ENCODE measurements at regions not wholly inside any gene's neighbourhood (a gene's known extent, or its start where the extent isn't known, plus 50 kb on each side); places are given as distances from the start of the nearest gene placed in this dataset.
"Not testable (repeated sequence)": the region's sequence is repeated elsewhere in the genome, so short reads cannot be mapped to it uniquely, and the experiment has no call there.

DNA sequence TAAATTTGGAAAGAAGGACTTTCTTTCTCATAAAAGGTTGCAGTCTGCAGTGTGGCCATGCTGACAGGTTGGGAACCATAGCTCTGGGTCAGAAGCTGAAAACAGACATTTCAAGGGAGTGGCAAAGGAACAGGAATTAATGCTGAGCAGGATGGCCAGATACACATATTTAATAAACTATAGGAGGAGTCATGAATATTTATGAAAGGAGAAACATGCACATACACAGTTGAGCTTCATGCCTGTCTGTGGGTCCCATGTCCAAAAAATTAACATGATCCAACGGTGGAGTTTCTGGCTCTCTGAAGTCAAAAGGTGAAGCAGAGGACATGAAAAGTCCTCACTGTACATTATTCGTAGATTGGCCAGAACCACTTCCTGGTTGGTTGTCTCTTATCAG, 2556.0 kb downstream of the PCDH9 start:
- in situ Hi-C loops (cut with HindIII; ENCODE audit: low sequenced_read_pairs): no loop called here

DNA sequence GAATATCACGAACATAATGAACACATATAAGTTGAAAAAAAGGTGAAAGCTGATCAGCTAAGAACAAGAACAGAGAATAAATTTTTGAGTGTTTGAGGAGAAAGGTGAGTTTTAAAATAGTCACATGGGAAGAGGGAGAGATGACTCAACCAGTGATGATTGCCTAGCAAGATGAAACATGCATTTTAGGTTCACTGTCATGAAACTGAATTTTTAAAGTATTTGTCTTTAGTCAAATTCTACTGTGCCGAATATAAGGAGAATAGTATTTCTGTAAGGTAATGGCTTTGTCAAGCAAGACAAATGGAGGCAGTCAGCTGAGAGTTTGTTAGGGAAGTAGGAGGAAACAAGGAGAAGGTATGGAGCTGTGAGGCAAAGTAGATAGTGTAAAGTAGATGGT, 2557.4 kb downstream of the PCDH9 start:
- in situ Hi-C loops (cut with HindIII; ENCODE audit: low sequenced_read_pairs): no loop called here

DNA sequence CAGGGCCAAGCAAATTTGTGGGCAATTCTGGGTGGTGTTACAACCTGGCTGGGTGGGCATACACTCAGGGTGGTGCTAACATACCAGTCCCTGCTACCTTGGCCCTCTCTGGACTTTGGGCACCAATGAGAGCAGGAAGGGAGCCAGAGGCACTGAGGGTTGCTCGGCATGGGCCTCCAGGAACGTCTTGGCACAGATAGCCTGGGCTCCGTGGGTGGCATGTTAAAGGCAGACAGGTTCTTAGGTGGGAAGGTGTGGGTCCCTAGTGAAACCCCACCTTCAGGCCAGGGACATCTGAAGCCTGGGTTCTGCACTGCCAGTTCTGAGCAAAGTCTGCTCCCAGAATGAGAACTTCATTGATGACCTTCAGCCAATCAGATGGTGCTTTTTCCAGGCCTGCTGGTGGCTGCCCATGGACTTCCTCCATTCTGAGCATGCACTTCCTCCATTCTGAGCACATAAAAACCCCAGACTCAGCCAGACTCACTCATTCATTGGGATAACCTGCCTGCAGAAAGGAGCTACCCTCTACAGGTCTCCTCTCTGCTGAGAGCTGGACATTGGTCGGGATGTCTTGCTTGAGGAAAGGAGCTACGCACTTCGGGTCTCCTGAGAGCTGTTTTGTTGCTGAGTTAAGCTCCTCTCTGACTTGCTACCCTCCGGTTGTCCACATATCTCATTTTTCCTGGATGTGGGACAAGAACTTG, 2567.1 kb downstream of the PCDH9 start:
- in situ Hi-C loops (cut with HindIII; ENCODE audit: low sequenced_read_pairs): no loop called here

GRCh38 chr13:64648293-64648692, 2581.8 kb downstream of the PCDH9 start:
- in situ Hi-C loops (cut with HindIII; ENCODE audit: low sequenced_read_pairs): no loop called here

GRCh38 chr13:64643066-64643465, 2587.1 kb downstream of the PCDH9 start:
- in situ Hi-C loops (cut with HindIII; ENCODE audit: low sequenced_read_pairs): no loop called here

DNA sequence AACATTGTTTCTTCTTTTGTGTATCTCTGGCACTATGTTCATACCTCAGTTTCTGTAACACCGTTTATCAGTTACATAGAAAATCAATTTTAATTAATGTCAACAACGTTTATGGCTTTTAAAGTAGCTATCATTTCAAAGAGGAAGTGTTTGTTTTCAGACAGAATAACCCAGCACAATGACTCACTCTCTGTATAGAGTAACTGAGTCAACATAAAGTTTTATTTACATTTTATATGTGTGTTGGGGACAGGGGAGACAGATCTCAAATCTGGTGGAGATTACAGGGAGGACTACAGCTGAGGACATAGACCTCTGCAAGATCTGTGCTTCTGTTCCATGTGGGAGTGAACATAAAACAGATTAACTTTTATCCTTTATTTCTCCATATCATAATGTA, 2590.1 kb downstream of the PCDH9 start:
- in situ Hi-C loops (cut with HindIII; ENCODE audit: low sequenced_read_pairs): no loop called here

DNA sequence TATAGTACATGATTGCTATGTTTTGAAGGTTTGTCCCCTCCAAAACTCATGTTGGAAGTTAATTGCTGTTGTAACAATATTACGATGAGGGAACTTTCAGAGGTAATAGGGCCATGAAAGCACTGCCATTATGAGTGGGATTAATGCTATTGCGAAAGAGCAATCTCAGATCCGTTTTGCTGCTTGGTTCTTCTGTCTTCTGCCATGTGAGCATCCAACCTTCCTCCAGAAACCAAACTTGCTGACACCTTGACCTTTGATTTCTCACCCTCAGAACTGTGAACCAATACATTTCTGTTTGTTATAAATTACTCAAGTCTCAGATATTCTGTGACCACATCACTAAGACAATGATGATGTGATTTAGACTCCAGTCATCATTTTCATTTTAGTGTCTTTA, 2590.9 kb downstream of the PCDH9 start:
- in situ Hi-C loops (cut with HindIII; ENCODE audit: low sequenced_read_pairs): no loop called here

DNA sequence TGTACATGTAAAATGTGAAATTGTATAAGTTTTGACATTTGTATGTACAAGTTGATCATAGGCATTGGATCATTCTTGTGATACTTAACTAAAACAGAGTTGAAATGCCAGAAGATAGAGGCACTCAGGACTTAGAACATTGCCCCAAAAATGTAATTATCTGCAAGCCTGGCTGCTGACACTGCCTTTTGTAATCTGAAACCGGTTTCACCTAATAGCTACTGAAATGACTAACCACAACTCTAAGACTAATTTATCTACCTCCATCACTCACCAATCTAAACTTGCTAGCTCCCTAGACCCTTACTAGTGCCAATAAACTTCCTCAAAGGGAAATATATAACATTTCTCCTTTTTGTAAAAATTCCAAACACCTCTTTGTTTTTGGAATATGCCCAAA, 2596.2 kb downstream of the PCDH9 start:
- in situ Hi-C loops (cut with HindIII; ENCODE audit: low sequenced_read_pairs): no loop called here

- in situ Hi-C loops (cut with HindIII; ENCODE audit: low sequenced_read_pairs): no loop called here
Observed at GRCh38 chr13:64627654-64628053, 2602.5 kb downstream of the PCDH9 start.

GRCh38 chr13:64626105-64626504, 2604.0 kb downstream of the PCDH9 start:
- in situ Hi-C loops (cut with HindIII; ENCODE audit: low sequenced_read_pairs): no loop called here

DNA sequence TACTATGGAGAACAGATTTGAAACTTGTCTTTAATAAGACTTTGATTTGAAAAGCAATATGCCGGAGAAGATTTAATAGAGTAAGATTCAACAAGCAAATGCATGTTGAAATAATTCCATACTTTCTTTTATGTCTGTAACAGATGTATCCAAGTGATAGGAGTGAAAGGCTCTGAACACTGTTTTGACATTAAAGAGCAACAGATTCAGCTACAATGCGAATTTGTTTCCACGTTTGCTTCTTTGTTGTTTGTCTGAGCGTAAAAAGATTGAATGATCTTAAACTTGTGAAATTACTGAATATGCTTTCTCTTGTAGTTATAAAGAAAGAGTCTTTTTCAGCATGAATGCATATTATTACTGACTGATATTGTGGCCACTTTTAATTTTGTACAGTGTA, 2612.9 kb downstream of the PCDH9 start:
- in situ Hi-C loops (cut with HindIII; ENCODE audit: low sequenced_read_pairs): no loop called here

DNA sequence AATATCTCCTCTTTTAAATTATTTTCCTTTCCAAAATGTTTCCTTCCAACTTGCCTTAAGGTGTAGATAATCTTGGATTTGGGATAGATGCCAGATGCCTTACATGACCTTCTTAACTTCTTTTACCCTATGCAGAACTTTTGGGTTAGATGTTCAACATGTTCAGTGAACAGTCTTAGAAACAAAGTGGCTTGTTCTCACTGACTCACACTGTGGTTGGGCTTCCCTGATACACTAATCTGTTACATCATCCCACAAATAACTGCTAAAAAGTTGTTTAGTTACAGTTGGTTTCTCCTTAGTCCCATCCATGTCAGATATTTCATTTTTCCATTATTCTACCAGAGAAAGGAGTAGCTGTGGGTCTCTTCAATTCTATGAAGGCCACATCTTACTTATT, 2638.2 kb downstream of the PCDH9 start:
- in situ Hi-C loops (cut with HindIII; ENCODE audit: low sequenced_read_pairs): no loop called here

- in situ Hi-C loops (cut with HindIII; ENCODE audit: low sequenced_read_pairs): no loop called here
Observed at GRCh38 chr13:64579331-64579730, 2650.8 kb downstream of the PCDH9 start.

DNA sequence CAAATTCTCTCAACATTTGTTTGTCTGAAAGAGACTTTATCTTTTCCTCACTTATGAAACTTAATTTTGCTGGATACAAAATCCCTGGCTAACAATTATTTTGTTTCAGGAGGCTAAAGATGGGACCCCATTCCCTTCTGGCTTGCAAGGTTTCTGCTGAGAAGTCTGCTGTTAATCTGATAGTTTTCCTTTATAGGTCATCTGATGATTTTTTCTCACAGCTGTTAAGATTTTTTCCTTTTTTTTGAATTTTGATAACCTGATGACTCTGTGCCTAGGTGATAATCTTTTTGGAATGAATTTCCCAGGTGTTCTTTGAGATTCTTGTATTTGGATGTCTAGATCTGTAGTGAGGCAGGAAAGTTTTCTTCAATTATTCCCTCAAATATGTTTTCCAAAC, 2661.4 kb downstream of the PCDH9 start:
- in situ Hi-C loops (cut with HindIII; ENCODE audit: low sequenced_read_pairs): no loop called here

- in situ Hi-C loops (cut with HindIII; ENCODE audit: low sequenced_read_pairs): not testable (repeated sequence)
Observed at GRCh38 chr13:64558031-64558430, 2672.1 kb downstream of the PCDH9 start.

- in situ Hi-C loops (cut with HindIII; ENCODE audit: low sequenced_read_pairs): no loop called here
Observed at GRCh38 chr13:64556376-64556775, 2673.8 kb downstream of the PCDH9 start.

GRCh38 chr13:64553411-64554129, 2676.6 kb downstream of the PCDH9 start:
- in situ Hi-C loops (cut with HindIII; ENCODE audit: low sequenced_read_pairs): no loop called here

GRCh38 chr13:64551755-64552154, 2678.4 kb downstream of the PCDH9 start:
- in situ Hi-C loops (cut with HindIII; ENCODE audit: low sequenced_read_pairs): no loop called here

GRCh38 chr13:64546371-64546770, 2683.8 kb downstream of the PCDH9 start:
- in situ Hi-C loops (cut with HindIII; ENCODE audit: low sequenced_read_pairs): no loop called here

GRCh38 chr13:64540976-64541375, 2689.2 kb downstream of the PCDH9 start:
- in situ Hi-C loops (cut with HindIII; ENCODE audit: low sequenced_read_pairs): no loop called here

- in situ Hi-C loops (cut with HindIII; ENCODE audit: low sequenced_read_pairs): no loop called here
Observed at GRCh38 chr13:64540468-64540867, 2689.7 kb downstream of the PCDH9 start.

- in situ Hi-C loops (cut with HindIII; ENCODE audit: low sequenced_read_pairs): no loop called here
Observed at GRCh38 chr13:64538711-64539110, 2691.4 kb downstream of the PCDH9 start.

DNA sequence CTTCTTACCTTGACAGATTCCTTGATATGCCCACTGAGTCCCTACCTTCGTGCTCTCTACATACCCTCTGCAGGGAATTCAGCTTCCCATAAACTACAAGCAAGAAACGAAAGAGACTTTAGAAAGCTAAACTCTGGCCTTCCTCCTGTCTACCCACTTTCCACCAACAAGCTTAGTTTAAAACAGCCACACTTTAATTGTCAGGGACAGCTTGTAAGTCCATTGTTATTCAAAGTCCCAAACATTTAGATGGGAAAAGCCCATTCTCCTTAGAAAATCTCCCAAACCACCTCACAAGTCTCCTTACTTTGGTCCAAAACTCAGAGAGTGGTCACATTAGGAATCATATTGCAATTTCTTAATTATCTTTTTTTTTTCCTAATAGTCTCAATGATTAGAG, 2695.8 kb downstream of the PCDH9 start:
- in situ Hi-C loops (cut with HindIII; ENCODE audit: low sequenced_read_pairs): no loop called here

All from endothelial cell of hepatic sinusoid (primary cell).